ENCODE measurements at regions not wholly inside any gene's neighbourhood (a gene's known extent, or its start where the extent isn't known, plus 50 kb on each side); places are given as distances from the start of the nearest gene placed in this dataset.

DNA sequence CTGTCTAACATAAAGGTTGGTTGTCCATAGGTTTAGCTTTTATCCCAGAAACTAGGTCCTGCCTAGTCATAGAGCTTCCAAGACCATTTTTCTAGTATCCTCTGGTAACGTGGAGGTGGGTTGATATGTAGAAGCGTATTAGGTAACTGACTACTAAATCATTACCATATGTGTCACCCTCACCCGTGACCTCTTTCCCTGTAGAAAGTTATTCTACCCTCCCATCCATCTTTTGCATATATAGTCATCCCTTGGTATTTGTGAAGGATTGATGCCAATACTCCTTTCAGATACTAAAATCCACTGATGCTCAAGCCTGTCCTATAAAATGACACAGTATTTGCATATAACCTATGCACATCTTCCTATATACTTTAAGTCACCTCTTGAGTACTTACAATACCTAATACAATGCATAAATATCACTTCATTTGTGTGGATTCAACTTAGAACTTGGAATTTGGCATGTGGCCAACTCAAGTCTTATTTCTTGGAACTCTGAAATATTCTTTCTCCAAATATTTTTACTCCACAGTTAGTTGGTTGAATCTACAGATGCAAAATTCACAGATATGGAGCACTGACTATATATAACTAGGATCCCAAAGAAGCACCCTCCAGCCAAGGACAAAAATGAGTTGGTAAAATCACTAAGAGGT lies 497.0 kb upstream of the TENM4 start:
- ChIA-PET POLR2A (interaction anchor here (0.6 kb wide), 1 partner anchor 9 kb away, joined by 3 read pairs; no protein-coding TSS in a partner anchor), CTCF (no interaction called here)
- H3K36me3 Mint-ChIP-seq (ENCODE audit: insufficient read depth, unreplicated experiment), result no peaks in the 10 kb centered on the region
- H3K9me3 Mint-ChIP-seq (ENCODE audit: unreplicated experiment), result no peaks in the 10 kb centered on the region
- BruUV-seq (replicated peaks), result no TSS peak
- no peak for DNase-seq (ENCODE audit: unreplicated experiment)
- TF ChIP-seq, protein P1, sequence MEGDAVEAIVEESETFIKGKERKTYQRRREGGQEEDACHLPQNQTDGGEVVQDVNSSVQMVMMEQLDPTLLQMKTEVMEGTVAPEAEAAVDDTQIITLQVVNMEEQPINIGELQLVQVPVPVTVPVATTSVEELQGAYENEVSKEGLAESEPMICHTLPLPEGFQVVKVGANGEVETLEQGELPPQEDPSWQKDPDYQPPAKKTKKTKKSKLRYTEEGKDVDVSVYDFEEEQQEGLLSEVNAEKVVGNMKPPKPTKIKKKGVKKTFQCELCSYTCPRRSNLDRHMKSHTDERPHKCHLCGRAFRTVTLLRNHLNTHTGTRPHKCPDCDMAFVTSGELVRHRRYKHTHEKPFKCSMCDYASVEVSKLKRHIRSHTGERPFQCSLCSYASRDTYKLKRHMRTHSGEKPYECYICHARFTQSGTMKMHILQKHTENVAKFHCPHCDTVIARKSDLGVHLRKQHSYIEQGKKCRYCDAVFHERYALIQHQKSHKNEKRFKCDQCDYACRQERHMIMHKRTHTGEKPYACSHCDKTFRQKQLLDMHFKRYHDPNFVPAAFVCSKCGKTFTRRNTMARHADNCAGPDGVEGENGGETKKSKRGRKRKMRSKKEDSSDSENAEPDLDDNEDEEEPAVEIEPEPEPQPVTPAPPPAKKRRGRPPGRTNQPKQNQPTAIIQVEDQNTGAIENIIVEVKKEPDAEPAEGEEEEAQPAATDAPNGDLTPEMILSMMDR (IDR thresholded peaks at IDR 0.05; ENCODE audit: unreplicated experiment), result no peak
- H3K27ac Mint-ChIP-seq (ENCODE audit: low read depth, unreplicated experiment), result no peak overlapping the region
- H3K4me1 Mint-ChIP-seq (ENCODE audit: insufficient read depth, unreplicated experiment), result peaks cover 7% of the 10 kb centered on the region
- no peak overlapping the region for H3K4me3 Mint-ChIP-seq (ENCODE audit: unreplicated experiment)
- H3K27me3 Mint-ChIP-seq (ENCODE audit: insufficient read depth, unreplicated experiment), result no peaks in the 10 kb centered on the region
- intact Hi-C loops (cut with micrococcal nuclease), result no loop called here

DNA sequence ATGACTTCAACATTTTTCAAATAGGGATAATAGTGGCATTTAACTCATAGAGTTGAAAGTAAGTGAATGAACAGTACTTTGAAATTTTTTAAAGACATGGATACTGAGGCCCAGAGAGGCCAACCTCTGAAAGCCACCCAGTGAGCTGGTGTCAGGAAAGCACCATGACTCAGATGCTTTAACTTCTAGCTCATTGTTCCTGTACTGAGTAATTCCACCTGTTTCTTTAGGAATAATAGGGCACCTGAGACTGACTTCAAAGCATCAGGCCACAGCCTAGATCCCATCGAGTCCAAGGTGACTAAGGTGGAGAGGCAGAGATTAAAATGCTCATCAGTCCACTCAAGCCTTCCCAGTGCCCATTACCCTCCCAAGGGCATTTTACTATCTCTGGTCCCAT lies 491.8 kb upstream of the TENM4 start:
- DNase-seq (ENCODE audit: unreplicated experiment), result no peak
- CTCF ChIA-PET, result interaction anchor here (1.2 kb wide), 1 partner anchor 22 kb away, joined by 3 read pairs; no protein-coding TSS in a partner anchor
- BruUV-seq (replicated peaks), result no TSS peak

DNA sequence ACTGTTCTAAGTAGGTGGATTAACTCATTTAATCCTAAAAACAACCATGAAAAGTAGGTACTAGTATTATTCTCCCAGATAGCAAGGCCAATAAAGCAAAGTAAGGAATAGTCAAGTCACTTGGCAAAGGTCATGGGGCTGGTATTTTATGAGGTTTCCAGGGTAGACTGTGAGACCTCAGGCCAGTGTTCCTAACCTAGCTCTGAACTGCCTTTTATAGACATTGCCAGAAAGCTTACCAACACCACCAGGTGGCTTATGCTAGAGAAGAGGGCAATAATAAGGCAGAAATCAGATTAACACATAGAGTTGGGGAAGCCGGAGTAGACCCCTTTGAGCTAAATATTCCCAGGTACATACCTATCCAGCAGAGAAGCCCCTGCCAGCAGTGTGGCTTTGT lies 490.9 kb upstream of the TENM4 start:
- Mint-ChIP-seq H3K36me3 (ENCODE audit: insufficient read depth, unreplicated experiment) (no peaks in the 10 kb centered on the region), H3K27me3 (ENCODE audit: insufficient read depth, unreplicated experiment) (no peaks in the 10 kb centered on the region), H3K9me3 (ENCODE audit: unreplicated experiment) (no peaks in the 10 kb centered on the region), H3K4me3 (ENCODE audit: unreplicated experiment) (no peak overlapping the region), H3K4me1 (ENCODE audit: insufficient read depth, unreplicated experiment) (no peaks in the 10 kb centered on the region), H3K27ac (ENCODE audit: low read depth, unreplicated experiment) (no peak overlapping the region)
- intact Hi-C loops (cut with micrococcal nuclease), result no loop called here
- POLR2A ChIA-PET, result no interaction called here
- CTCF ChIA-PET, result interaction anchor here (1.2 to 1.5 kb wide), 2 partner anchors 12 to 23 kb away, joined by 3 to 5 read pairs; no protein-coding TSS in a partner anchor
- TF ChIP-seq, protein P1 (IDR thresholded peaks at IDR 0.05; ENCODE audit: unreplicated experiment), result no peak
- DNase-seq (ENCODE audit: unreplicated experiment), result no peak
- no TSS peak for BruUV-seq (replicated peaks)

More for the DNA sequence above, 491.8 kb upstream of the TENM4 start:
- Mint-ChIP-seq H3K27me3 (ENCODE audit: insufficient read depth, unreplicated experiment) (no peaks in the 10 kb centered on the region), H3K9me3 (ENCODE audit: unreplicated experiment) (no peaks in the 10 kb centered on the region), H3K4me1 (ENCODE audit: insufficient read depth, unreplicated experiment) (no peaks in the 10 kb centered on the region), H3K27ac (ENCODE audit: low read depth, unreplicated experiment) (no peak overlapping the region), H3K36me3 (ENCODE audit: insufficient read depth, unreplicated experiment) (no peaks in the 10 kb centered on the region), H3K4me3 (ENCODE audit: unreplicated experiment) (no peak overlapping the region)
- intact Hi-C loops (cut with micrococcal nuclease), result no loop called here
- TF ChIP-seq, protein P1 (IDR thresholded peaks at IDR 0.05; ENCODE audit: unreplicated experiment), result no peak
- POLR2A ChIA-PET, result no interaction called here

DNA sequence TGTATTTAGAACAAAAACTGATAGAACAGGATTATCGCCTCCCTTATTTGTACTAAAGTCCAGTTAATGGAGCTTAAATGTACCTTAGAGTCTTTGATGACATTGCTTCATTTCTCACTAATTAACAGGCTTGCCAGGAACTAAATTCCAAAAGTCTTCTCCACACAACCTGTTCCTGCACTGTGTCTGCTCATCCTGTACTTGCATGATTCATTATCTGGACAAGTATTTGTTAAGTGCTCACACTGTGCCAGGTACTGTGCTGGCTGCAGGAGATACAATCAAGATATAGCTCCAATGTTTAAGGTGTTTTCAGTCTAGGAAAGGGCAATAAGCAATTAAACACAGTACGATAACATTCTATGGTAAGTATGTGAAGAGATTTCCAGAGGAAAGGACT lies 485.9 kb upstream of the TENM4 start:
- ChIA-PET CTCF (no interaction called here), POLR2A (no interaction called here)
- DNase-seq (ENCODE audit: unreplicated experiment), result no peak
- Mint-ChIP-seq H3K27ac (ENCODE audit: low read depth, unreplicated experiment) (no peak overlapping the region), H3K36me3 (ENCODE audit: insufficient read depth, unreplicated experiment) (no peaks in the 10 kb centered on the region), H3K27me3 (ENCODE audit: insufficient read depth, unreplicated experiment) (no peaks in the 10 kb centered on the region), H3K9me3 (ENCODE audit: unreplicated experiment) (no peaks in the 10 kb centered on the region), H3K4me3 (ENCODE audit: unreplicated experiment) (no peak overlapping the region), H3K4me1 (ENCODE audit: insufficient read depth, unreplicated experiment) (no peaks in the 10 kb centered on the region)
- TF ChIP-seq, protein P1 (IDR thresholded peaks at IDR 0.05; ENCODE audit: unreplicated experiment), result no peak
- intact Hi-C loops (cut with micrococcal nuclease), result no loop called here
- BruUV-seq (replicated peaks), result no TSS peak

All from MCF 10A (cell line).